HEK293 (cell line): ENCODE measurements at regions not wholly inside any gene's neighbourhood (a gene's known extent, or its start where the extent isn't known, plus 50 kb on each side); places are given as distances from the start of the nearest gene placed in this dataset.

ENCODE experiments used
- CTCF ChIA-PET: fragments of 350-600 bp; formaldehyde crosslinking; extraction: SDS; loops from one replicate; lab custom pipeline; 2021; ENCODE audit warnings: antibody characterized with exemption; lab: Yijun Ruan, JAX
- POLR2A ChIA-PET: fragments of 300-600 bp; formaldehyde crosslinking; extraction: SDS; loops from one replicate; lab custom pipeline; 2020; ENCODE audit warnings: antibody characterized with exemption, inconsistent platforms; lab: Yijun Ruan, JAX
- H3K27ac ChIP-seq: fragments of 200-500 bp; sonication (Bioruptor generic); 2 replicates; pipeline ENCODE4 v1.5.1; 2014; ENCODE audit warnings: low read depth, low read length, control low read depth, inconsistent platforms; ENCODE audit errors: extremely low read depth
- H3K36me3 ChIP-seq, 2 experiments: fragments of 200-500 bp in 1 of 2; sonication (Bioruptor generic) in 1 of 2; 1 replicate in 1 of 2; 2 replicates in 1 of 2; pipeline ENCODE4 v1.5.1; 2014 to 2017; ENCODE audit warnings: inconsistent platforms in 2 of 2, low read length in 2 of 2; ENCODE audit not compliant: control insufficient read depth in 2 of 2, insufficient read depth in 1 of 2
- H3K4me1 ChIP-seq: fragments of 200-500 bp; sonication (Bioruptor generic); 2 replicates; pipeline ENCODE4 v1.5.1; 2014; ENCODE audit warnings: mild to moderate bottlenecking, low read length, inconsistent platforms; ENCODE audit not compliant: control insufficient read depth, insufficient read depth
- H3K4me3 ChIP-seq: 2 replicates; pipeline ENCODE4 v1.5.1; 2011; ENCODE audit warnings: low read depth, mild to moderate bottlenecking, control low read depth, low read length, moderate library complexity
- H3K9me3 ChIP-seq: fragments of 200-500 bp; sonication (Bioruptor generic); 2 replicates; pipeline ENCODE4 v1.5.1; 2014; ENCODE audit warnings: low read depth, low read length, inconsistent platforms; ENCODE audit not compliant: control insufficient read depth, insufficient read depth
- BCL11A ChIP-seq: fragments of 450-650 bp; formaldehyde crosslinking; IDR thresholded peaks from 2 replicates; pipeline ENCODE4 v1.5.1; 2016; ENCODE audit warnings: low read depth, missing biosample characterization, missing genetic modification characterization
- KLF16 ChIP-seq: fragments of 450-650 bp; formaldehyde crosslinking; IDR thresholded peaks from 2 replicates; pipeline ENCODE4 v1.5.1; 2017; ENCODE audit warnings: missing biosample characterization, missing genetic modification characterization
- MYNN ChIP-seq: fragments of 450-650 bp; formaldehyde crosslinking; IDR thresholded peaks from 2 replicates; pipeline ENCODE4 v1.5.1; 2016; ENCODE audit warnings: missing biosample characterization, missing genetic modification characterization, borderline replicate concordance
- PRDM1 ChIP-seq: fragments of 450-650 bp; formaldehyde crosslinking; IDR thresholded peaks from 2 replicates; pipeline ENCODE4; 2016; ENCODE audit warnings: missing biosample characterization, missing genetic modification characterization
- REPIN1 ChIP-seq: fragments of 450-650 bp; formaldehyde crosslinking; IDR thresholded peaks from 2 replicates; pipeline ENCODE4 v1.5.1; 2017; ENCODE audit warnings: missing biosample characterization, missing genetic modification characterization, low read depth
- ZBTB1 ChIP-seq: fragments of 450-650 bp; formaldehyde crosslinking; IDR thresholded peaks from 2 replicates; pipeline ENCODE4 v1.5.1; 2016; ENCODE audit warnings: missing biosample characterization, missing genetic modification characterization
- ZEB2 ChIP-seq: fragments of 450-650 bp; formaldehyde crosslinking; IDR thresholded peaks from 2 replicates; pipeline ENCODE4 v1.5.1; 2016; ENCODE audit warnings: missing biosample characterization, missing genetic modification characterization
- ZNF10 ChIP-seq: fragments of 450-650 bp; formaldehyde crosslinking; IDR thresholded peaks from 2 replicates; pipeline ENCODE4 v1.5.1; 2017; ENCODE audit warnings: missing biosample characterization, missing genetic modification characterization
- ZNF16 ChIP-seq: fragments of 450-650 bp; formaldehyde crosslinking; IDR thresholded peaks from 2 replicates; pipeline ENCODE4 v1.5.1; 2016; ENCODE audit warnings: low read depth, missing biosample characterization, missing genetic modification characterization
- ZNF174 ChIP-seq: fragments of 450-650 bp; formaldehyde crosslinking; IDR thresholded peaks from 2 replicates; pipeline ENCODE4 v1.5.0; 2017; ENCODE audit warnings: missing biosample characterization, mild to moderate bottlenecking, missing genetic modification characterization
- ZNF202 ChIP-seq: fragments of 450-650 bp; formaldehyde crosslinking; IDR thresholded peaks from 2 replicates; pipeline ENCODE4 v1.5.1; 2016; ENCODE audit warnings: missing biosample characterization, missing genetic modification characterization, borderline replicate concordance
- ZNF223 ChIP-seq: fragments of 450-650 bp; formaldehyde crosslinking; IDR thresholded peaks from 2 replicates; pipeline ENCODE4 v1.5.1; 2016; ENCODE audit warnings: missing biosample characterization, missing genetic modification characterization
- ZNF394 ChIP-seq: fragments of 450-650 bp; formaldehyde crosslinking; IDR thresholded peaks from 2 replicates; pipeline ENCODE4 v1.5.1; 2016; ENCODE audit warnings: missing biosample characterization, missing genetic modification characterization, mild to moderate bottlenecking, moderate library complexity, borderline replicate concordance
- ZNF529 ChIP-seq: fragments of 450-650 bp; formaldehyde crosslinking; IDR thresholded peaks from 2 replicates; pipeline ENCODE4 v1.5.1; 2017; ENCODE audit warnings: missing genetic modification characterization, missing biosample characterization; ENCODE audit not compliant: insufficient replicate concordance
- ZNF555 ChIP-seq: fragments of 450-650 bp; formaldehyde crosslinking; conservative IDR thresholded peaks from 2 replicates; pipeline ENCODE4 v1.5.1; 2017; ENCODE audit warnings: missing biosample characterization, mild to moderate bottlenecking, missing genetic modification characterization, inconsistent platforms
- ZNF596 ChIP-seq: fragments of 450-650 bp; IDR thresholded peaks from 2 replicates; pipeline ENCODE4 v1.5.0; 2018; ENCODE audit warnings: missing biosample characterization, mild to moderate bottlenecking, missing genetic modification characterization, moderate library complexity
- ZNF629 ChIP-seq: fragments of 450-650 bp; formaldehyde crosslinking; IDR thresholded peaks from 2 replicates; pipeline ENCODE4 v1.5.1; 2017; ENCODE audit warnings: missing biosample characterization, missing genetic modification characterization
- ZNF658 ChIP-seq: fragments of 450-650 bp; formaldehyde crosslinking; IDR thresholded peaks from 2 replicates; pipeline ENCODE4; 2016; ENCODE audit warnings: missing biosample characterization, missing genetic modification characterization
- ZNF837 ChIP-seq: fragments of 450-650 bp; formaldehyde crosslinking; IDR thresholded peaks from 2 replicates; pipeline ENCODE4 v1.5.1; 2016; ENCODE audit warnings: missing biosample characterization, missing genetic modification characterization
- TF ChIP-seq, protein P1 (sequence below): fragments of 450-650 bp; formaldehyde crosslinking; IDR thresholded peaks from 2 replicates; pipeline ENCODE4 v1.5.1; 2016; ENCODE audit warnings: missing biosample characterization, missing genetic modification characterization
- TF ChIP-seq, protein P2 (sequence below): IDR thresholded peaks from 2 replicates; pipeline ENCODE4 v1.6.1; 2011; ENCODE audit warnings: mild to moderate bottlenecking, low read depth, low read length, borderline replicate concordance
- TF ChIP-seq, protein P3 (sequence below): fragments of 450-650 bp; formaldehyde crosslinking; IDR thresholded peaks from 2 replicates; pipeline ENCODE4 v1.5.1; 2017; ENCODE audit warnings: missing biosample characterization, mild to moderate bottlenecking, missing genetic modification characterization, moderate library complexity

DNA sequence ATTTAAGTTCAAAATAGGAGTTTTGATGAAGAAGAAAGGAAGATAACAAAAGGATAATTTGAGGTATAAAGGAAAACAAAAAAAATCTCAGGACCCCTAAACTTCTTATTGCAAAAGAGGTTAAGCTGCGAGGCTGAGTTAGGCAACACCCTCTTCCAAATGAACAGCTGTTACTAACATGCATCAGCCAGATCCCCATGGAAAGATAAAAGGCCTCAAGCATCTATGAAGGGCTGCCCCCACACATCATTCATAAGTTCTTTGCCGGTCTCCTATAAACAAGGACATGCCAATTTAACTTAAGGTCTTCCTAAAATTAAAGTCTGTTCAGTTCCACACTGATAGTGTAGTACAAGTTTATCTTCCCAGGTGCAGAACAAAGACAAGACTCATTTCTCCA lies 75.8 kb upstream of the IMMP2L start:
- TF ChIP-seq, protein P1, sequence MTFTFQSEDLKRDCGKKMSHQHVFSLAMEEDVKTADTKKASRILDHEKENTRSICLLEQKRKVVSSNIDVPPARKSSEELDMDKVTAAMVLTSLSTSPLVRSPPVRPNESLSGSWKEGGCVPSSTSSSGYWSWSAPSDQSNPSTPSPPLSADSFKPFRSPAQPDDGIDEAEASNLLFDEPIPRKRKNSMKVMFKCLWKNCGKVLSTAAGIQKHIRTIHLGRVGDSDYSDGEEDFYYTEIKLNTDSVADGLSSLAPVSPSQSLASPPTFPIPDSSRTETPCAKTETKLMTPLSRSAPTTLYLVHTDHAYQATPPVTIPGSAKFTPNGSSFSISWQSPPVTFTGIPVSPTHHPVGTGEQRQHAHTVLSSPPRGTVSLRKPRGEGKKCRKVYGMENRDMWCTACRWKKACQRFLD (tag by site-specific recombination) = no peak
- no peak for TF ChIP-seq ZNF202 (tag by site-specific recombination)
- TF ChIP-seq PRDM1 (tag by site-specific recombination) = no peak
- TF ChIP-seq ZNF629 (tag by site-specific recombination) = no peak
- TF ChIP-seq ZNF837 (tag by site-specific recombination) = no peak
- no peak for TF ChIP-seq ZNF394 (tag by site-specific recombination)
- no peak for TF ChIP-seq ZNF16 (tag by site-specific recombination)
- Histone ChIP-seq H3K27ac (no peak overlapping the region), H3K36me3 (no peaks in the 10 kb centered on the region), H3K9me3 (no peaks in the 10 kb centered on the region), H3K4me1 (no peaks in the 10 kb centered on the region), H3K4me3 (no peak overlapping the region)
- CTCF ChIA-PET = no interaction called here
- POLR2A ChIA-PET = no interaction called here

DNA sequence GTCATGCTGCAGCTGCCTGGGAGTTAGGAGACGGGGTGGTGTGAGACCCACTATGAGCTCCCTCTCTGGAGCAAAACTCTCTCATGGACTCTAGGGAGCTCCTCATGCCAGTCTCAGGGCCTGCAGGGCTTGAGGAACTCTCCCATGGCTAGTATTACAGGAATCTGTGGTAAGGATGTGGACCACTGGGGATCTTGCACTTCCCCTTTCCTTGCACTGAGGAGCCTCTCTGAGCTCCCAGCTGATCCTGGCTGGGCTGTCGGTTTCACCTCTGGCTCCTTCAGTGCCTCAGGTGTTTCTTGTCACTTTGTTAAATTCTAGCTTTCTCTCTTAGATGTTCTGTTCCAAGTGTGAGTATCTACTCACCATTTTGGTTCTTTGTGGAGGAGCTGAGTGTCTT lies 71.6 kb upstream of the IMMP2L start:
- TF ChIP-seq, protein P2, sequence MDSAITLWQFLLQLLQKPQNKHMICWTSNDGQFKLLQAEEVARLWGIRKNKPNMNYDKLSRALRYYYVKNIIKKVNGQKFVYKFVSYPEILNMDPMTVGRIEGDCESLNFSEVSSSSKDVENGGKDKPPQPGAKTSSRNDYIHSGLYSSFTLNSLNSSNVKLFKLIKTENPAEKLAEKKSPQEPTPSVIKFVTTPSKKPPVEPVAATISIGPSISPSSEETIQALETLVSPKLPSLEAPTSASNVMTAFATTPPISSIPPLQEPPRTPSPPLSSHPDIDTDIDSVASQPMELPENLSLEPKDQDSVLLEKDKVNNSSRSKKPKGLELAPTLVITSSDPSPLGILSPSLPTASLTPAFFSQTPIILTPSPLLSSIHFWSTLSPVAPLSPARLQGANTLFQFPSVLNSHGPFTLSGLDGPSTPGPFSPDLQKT = no peak
- no peak for TF ChIP-seq ZEB2 (tag by site-specific recombination)
- no peak for TF ChIP-seq MYNN
- TF ChIP-seq KLF16 (tag by site-specific recombination) = no peak
- TF ChIP-seq ZNF174 (tag by site-specific recombination) = no peak
- no peak for TF ChIP-seq ZNF658 (tag by site-specific recombination)
- no peak for TF ChIP-seq BCL11A (tag by site-specific recombination)
- TF ChIP-seq REPIN1 (tag by site-specific recombination) = no peak
- no peak for TF ChIP-seq ZNF529
- TF ChIP-seq ZNF10 = no peak
- no peak for TF ChIP-seq ZNF596
- TF ChIP-seq ZNF555 (tag by site-specific recombination) = no peak
- TF ChIP-seq, protein P3, sequence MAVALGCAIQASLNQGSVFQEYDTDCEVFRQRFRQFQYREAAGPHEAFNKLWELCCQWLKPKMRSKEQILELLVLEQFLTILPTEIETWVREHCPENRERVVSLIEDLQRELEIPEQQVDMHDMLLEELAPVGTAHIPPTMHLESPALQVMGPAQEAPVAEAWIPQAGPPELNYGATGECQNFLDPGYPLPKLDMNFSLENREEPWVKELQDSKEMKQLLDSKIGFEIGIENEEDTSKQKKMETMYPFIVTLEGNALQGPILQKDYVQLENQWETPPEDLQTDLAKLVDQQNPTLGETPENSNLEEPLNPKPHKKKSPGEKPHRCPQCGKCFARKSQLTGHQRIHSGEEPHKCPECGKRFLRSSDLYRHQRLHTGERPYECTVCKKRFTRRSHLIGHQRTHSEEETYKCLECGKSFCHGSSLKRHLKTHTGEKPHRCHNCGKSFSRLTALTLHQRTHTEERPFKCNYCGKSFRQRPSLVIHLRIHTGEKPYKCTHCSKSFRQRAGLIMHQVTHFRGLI (tag by site-specific recombination) = no peak
- no peak for TF ChIP-seq ZBTB1 (tag by site-specific recombination)
- no peak for TF ChIP-seq ZNF202 (tag by site-specific recombination)
- no peak for TF ChIP-seq ZNF223 (tag by site-specific recombination)
- ChIA-PET POLR2A (no interaction called here), CTCF (interaction anchor here (0.6 kb wide), 1 partner anchor 1891 kb away, joined by 6 read pairs; no protein-coding TSS in a partner anchor)
- Histone ChIP-seq H3K4me3 (no peak overlapping the region), H3K4me1 (no peaks in the 10 kb centered on the region), H3K27ac (no peak overlapping the region), H3K9me3 (no peaks in the 10 kb centered on the region), H3K36me3 (no peaks in the 10 kb centered on the region)
